ENCODE measurements at regions not wholly inside any gene's neighbourhood (a gene's known extent, or its start where the extent isn't known, plus 50 kb on each side); places are given as distances from the start of the nearest gene placed in this dataset.

DNA sequence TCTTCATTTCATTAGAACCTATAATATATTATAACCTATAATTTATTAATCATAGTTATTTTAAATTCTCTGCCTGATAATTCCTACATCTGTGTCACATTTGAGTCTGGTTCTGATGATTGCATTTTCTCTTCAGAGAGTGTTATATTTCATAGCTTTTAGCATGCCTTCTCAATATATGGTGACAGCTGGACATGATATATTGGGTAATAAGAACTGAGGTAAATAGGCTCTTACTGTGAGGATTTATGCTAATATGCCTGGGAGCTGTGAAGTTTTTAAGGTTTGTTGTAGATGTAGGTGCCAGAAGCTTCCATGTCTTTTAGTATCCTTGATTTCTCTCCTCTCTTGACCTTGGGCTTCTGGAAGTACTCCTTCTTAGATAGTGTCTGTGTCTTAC lies 325.9 kb upstream of the SEMA3D start:
- Histone ChIP-seq H3K9me2 (ENCODE audit: low read depth, low read length) (no peaks in the 10 kb centered on the region), H3K9me3 (ENCODE audit: low read length) (no peaks in the 10 kb centered on the region), H3K9ac (ENCODE audit: low read length) (no peak overlapping the region), H2AFZ (ENCODE audit: low read length) (no peak overlapping the region), H3K4me2 (ENCODE audit: low read length) (no peak overlapping the region), H3K79me2 (ENCODE audit: insufficient read depth, low read length) (no peaks in the 10 kb centered on the region), H3K4me1 (ENCODE audit: insufficient read depth, low read length, severe bottlenecking) (no peaks in the 10 kb centered on the region), H3K27me3 (ENCODE audit: insufficient read depth, low read length) (no peaks in the 10 kb centered on the region), H3K4me3 (ENCODE audit: low read depth, low read length, poor library complexity, severe bottlenecking) (no peak overlapping the region), H3F3A (ENCODE audit: insufficient read depth, low read length) (no peaks in the 10 kb centered on the region), H3K36me3 (ENCODE audit: insufficient read depth, low read length) (no peaks in the 10 kb centered on the region), H3K27ac (ENCODE audit: low read depth, low read length, poor library complexity, severe bottlenecking) (no peak overlapping the region), H4K20me1 (ENCODE audit: insufficient read depth, low read length) (no peaks in the 10 kb centered on the region)
- TF ChIP-seq, protein P1, sequence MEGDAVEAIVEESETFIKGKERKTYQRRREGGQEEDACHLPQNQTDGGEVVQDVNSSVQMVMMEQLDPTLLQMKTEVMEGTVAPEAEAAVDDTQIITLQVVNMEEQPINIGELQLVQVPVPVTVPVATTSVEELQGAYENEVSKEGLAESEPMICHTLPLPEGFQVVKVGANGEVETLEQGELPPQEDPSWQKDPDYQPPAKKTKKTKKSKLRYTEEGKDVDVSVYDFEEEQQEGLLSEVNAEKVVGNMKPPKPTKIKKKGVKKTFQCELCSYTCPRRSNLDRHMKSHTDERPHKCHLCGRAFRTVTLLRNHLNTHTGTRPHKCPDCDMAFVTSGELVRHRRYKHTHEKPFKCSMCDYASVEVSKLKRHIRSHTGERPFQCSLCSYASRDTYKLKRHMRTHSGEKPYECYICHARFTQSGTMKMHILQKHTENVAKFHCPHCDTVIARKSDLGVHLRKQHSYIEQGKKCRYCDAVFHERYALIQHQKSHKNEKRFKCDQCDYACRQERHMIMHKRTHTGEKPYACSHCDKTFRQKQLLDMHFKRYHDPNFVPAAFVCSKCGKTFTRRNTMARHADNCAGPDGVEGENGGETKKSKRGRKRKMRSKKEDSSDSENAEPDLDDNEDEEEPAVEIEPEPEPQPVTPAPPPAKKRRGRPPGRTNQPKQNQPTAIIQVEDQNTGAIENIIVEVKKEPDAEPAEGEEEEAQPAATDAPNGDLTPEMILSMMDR (IDR thresholded peaks at IDR 0.05; ENCODE audit: low read length) = no peak
- TF ChIP-seq EZH2 (IDR thresholded peaks at IDR 0.05; ENCODE audit: borderline replicate concordance, low read length) = no peak

DNA sequence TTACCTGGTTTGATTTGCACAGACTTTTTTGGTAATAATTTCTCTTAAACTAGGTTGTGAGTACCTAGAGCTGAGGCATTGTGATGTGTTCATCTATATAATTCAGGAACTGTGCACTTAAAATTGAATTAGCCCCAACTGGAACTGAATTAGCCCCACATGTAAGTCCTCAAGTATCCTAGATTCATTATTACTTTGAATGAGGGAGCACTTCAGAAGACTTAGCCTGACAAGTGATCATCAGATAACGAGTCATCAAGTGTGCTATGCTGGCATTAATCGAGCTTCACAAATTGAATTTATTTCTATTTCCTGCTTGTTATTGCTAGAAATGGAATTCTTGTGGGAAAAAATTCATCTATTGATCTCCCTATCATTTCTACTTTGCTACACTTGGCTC lies 323.4 kb upstream of the SEMA3D start:
- Histone ChIP-seq H3K4me3 (ENCODE audit: low read depth, low read length, poor library complexity, severe bottlenecking) (no peak overlapping the region), H3K27ac (ENCODE audit: low read depth, low read length, poor library complexity, severe bottlenecking) (no peak overlapping the region), H3F3A (ENCODE audit: insufficient read depth, low read length) (no peaks in the 10 kb centered on the region), H4K20me1 (ENCODE audit: insufficient read depth, low read length) (no peaks in the 10 kb centered on the region), H3K4me1 (ENCODE audit: insufficient read depth, low read length, severe bottlenecking) (no peaks in the 10 kb centered on the region), H3K9me2 (ENCODE audit: low read depth, low read length) (no peaks in the 10 kb centered on the region), H3K79me2 (ENCODE audit: insufficient read depth, low read length) (no peaks in the 10 kb centered on the region), H3K4me2 (ENCODE audit: low read length) (no peak overlapping the region), H3K9me3 (ENCODE audit: low read length) (no peaks in the 10 kb centered on the region), H3K36me3 (ENCODE audit: insufficient read depth, low read length) (no peaks in the 10 kb centered on the region), H2AFZ (ENCODE audit: low read length) (no peak overlapping the region), H3K9ac (ENCODE audit: low read length) (no peak overlapping the region), H3K27me3 (ENCODE audit: insufficient read depth, low read length) (no peaks in the 10 kb centered on the region)
- TF ChIP-seq EZH2 (IDR thresholded peaks at IDR 0.05; ENCODE audit: borderline replicate concordance, low read length) = no peak
- TF ChIP-seq, protein P1 (IDR thresholded peaks at IDR 0.05; ENCODE audit: low read length) = no peak

DNA sequence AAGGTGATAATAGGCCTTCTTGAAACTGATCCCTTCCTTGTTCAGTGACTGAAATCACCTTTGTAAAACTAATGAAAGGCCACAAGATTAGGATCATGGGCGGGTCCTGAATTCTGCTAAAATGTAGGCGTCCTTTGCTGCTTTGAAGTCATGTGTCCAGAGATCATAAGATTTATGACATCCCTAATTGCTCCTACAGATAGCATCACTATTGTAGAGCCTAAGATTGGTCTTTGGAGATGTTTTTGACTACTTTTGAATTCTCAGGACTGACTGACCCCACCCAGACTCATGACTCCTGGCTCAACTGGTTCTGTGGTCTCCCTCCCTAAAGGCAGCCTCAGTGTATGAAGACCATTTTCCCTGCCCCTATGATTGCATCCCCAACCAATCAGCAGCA lies 322.6 kb upstream of the SEMA3D start:
- no peaks in the 10 kb centered on the region for H3F3A ChIP-seq (ENCODE audit: insufficient read depth, low read length)
- H3K36me3 ChIP-seq (ENCODE audit: insufficient read depth, low read length) = no peaks in the 10 kb centered on the region
- H3K9ac ChIP-seq (ENCODE audit: low read length) = no peak overlapping the region
- no peaks in the 10 kb centered on the region for H3K9me2 ChIP-seq (ENCODE audit: low read depth, low read length)
- H2AFZ ChIP-seq (ENCODE audit: low read length) = no peak overlapping the region
- no peaks in the 10 kb centered on the region for H3K4me1 ChIP-seq (ENCODE audit: insufficient read depth, low read length, severe bottlenecking)
- no peak overlapping the region for H3K4me3 ChIP-seq (ENCODE audit: low read depth, low read length, poor library complexity, severe bottlenecking)
- H3K27ac ChIP-seq (ENCODE audit: low read depth, low read length, poor library complexity, severe bottlenecking) = no peak overlapping the region
- no peaks in the 10 kb centered on the region for H3K79me2 ChIP-seq (ENCODE audit: insufficient read depth, low read length)
- no peaks in the 10 kb centered on the region for H3K27me3 ChIP-seq (ENCODE audit: insufficient read depth, low read length)
- H4K20me1 ChIP-seq (ENCODE audit: insufficient read depth, low read length) = no peaks in the 10 kb centered on the region
- TF ChIP-seq EZH2 (IDR thresholded peaks at IDR 0.05; ENCODE audit: borderline replicate concordance, low read length) = no peak
- TF ChIP-seq, protein P1 (IDR thresholded peaks at IDR 0.05; ENCODE audit: low read length) = no peak
- H3K4me2 ChIP-seq (ENCODE audit: low read length) = no peak overlapping the region
- H3K9me3 ChIP-seq (ENCODE audit: low read length) = no peaks in the 10 kb centered on the region

All from OCI-LY1 (cell line).